MCF 10A (cell line): ENCODE measurements at regions not wholly inside any gene's neighbourhood (a gene's known extent, or its start where the extent isn't known, plus 50 kb on each side); places are given as distances from the start of the nearest gene placed in this dataset.

Experiments
- BruUV-seq: library from RNA; stranded (reverse); fragments of 400-500 nt; replicated peaks from 2 replicates; lab custom pipeline; 2021; lab: Mats Ljungman, UMichigan
- CTCF ChIA-PET: fragments of 300-600 bp; sonication (Branson Sonifier 250); formaldehyde crosslinking; extraction: SDS; loops from one replicate; lab custom pipeline; 2021; ENCODE audit warnings: antibody characterized with exemption, inconsistent platforms; lab: Yijun Ruan, JAX
- POLR2A ChIA-PET: fragments of 300-600, 350-650 bp; sonication (Branson Sonifier 250); formaldehyde crosslinking; extraction: SDS; loops from one replicate; lab custom pipeline; 2020; ENCODE audit warnings: antibody characterized with exemption, inconsistent platforms; lab: Yijun Ruan, JAX
- DNase-seq: peaks from one replicate; pipeline ENCODE4 v3.0.0-alpha.2; 2018; ENCODE audit not compliant: unreplicated experiment
- H3K27ac Mint-ChIP-seq: one replicate; pipeline ENCODE4 v1.8.0; 2022; ENCODE audit warnings: mild to moderate bottlenecking, low read depth, mixed read lengths; ENCODE audit not compliant: unreplicated experiment
- H3K27me3 Mint-ChIP-seq: one replicate; pipeline ENCODE4 v1.8.0; 2022; ENCODE audit warnings: mixed read lengths; ENCODE audit not compliant: insufficient read depth, unreplicated experiment
- H3K36me3 Mint-ChIP-seq: one replicate; pipeline ENCODE4 v1.8.0; 2022; ENCODE audit warnings: mild to moderate bottlenecking, moderate library complexity, mixed read lengths; ENCODE audit not compliant: insufficient read depth, unreplicated experiment
- H3K4me1 Mint-ChIP-seq: one replicate; pipeline ENCODE4 v1.8.0; 2022; ENCODE audit warnings: mixed read lengths; ENCODE audit not compliant: insufficient read depth, unreplicated experiment
- H3K4me3 Mint-ChIP-seq: one replicate; pipeline ENCODE4 v1.8.0; 2022; ENCODE audit warnings: mild to moderate bottlenecking, moderate library complexity, mixed read lengths; ENCODE audit not compliant: unreplicated experiment
- H3K9me3 Mint-ChIP-seq: one replicate; pipeline ENCODE4 v1.8.0; 2022; ENCODE audit warnings: mixed read lengths; ENCODE audit not compliant: unreplicated experiment
- CTCF ChIP-seq: fragments of 200-600 bp; IDR thresholded peaks from one replicate; pipeline ENCODE4 v1.8.0; 2022; ENCODE audit warnings: antibody characterized with exemption, mild to moderate bottlenecking; ENCODE audit not compliant: unreplicated experiment
- intact Hi-C: fragments of 100-400 bp; cut with micrococcal nuclease; formaldehyde crosslinking; loops from 2 replicates; pipeline ENCODE4 v1.14.1; 2022

GRCh38 chr4:12987284-12987683, 496.9 kb downstream of the RAB28 start:
- Mint-ChIP-seq H3K36me3 (no peaks in the 10 kb centered on the region), H3K27me3 (no peaks in the 10 kb centered on the region), H3K9me3 (no peaks in the 10 kb centered on the region), H3K27ac (no peak overlapping the region), H3K4me1 (no peaks in the 10 kb centered on the region), H3K4me3 (no peak overlapping the region)
- BruUV-seq = no TSS peak
- intact Hi-C loops = no loop called here
- ChIA-PET CTCF (no interaction called here), POLR2A (no interaction called here)
- no peak for TF ChIP-seq CTCF
- DNase-seq = no peak

GRCh38 chr4:12979797-12980196, 504.3 kb downstream of the RAB28 start:
- no peaks in the 10 kb centered on the region for H3K27me3 Mint-ChIP-seq
- H3K9me3 Mint-ChIP-seq = peaks cover 10% of the 10 kb centered on the region
- no peak overlapping the region for H3K27ac Mint-ChIP-seq
- ChIA-PET POLR2A (interaction anchor here (0.5 kb wide), 1 partner anchor 11 kb away, joined by 3 read pairs; no protein-coding TSS in a partner anchor), CTCF (interaction anchor here (0.7 kb wide), 1 partner anchor 17 kb away, joined by 3 read pairs; no protein-coding TSS in a partner anchor)
- DNase-seq = no peak
- intact Hi-C loops = no loop called here
- no peaks in the 10 kb centered on the region for H3K36me3 Mint-ChIP-seq
- TF ChIP-seq CTCF = no peak
- no TSS peak for BruUV-seq
- no peak overlapping the region for H3K4me3 Mint-ChIP-seq
- H3K4me1 Mint-ChIP-seq = no peaks in the 10 kb centered on the region

- no TSS peak for BruUV-seq
- Mint-ChIP-seq H3K4me1 (no peaks in the 10 kb centered on the region), H3K27ac (no peak overlapping the region), H3K27me3 (no peaks in the 10 kb centered on the region), H3K4me3 (no peak overlapping the region), H3K9me3 (peaks cover 10% of the 10 kb centered on the region), H3K36me3 (no peaks in the 10 kb centered on the region)
- ChIA-PET CTCF (interaction anchor here (0.6 kb wide), 1 partner anchor 112 kb away, joined by 3 read pairs; no protein-coding TSS in a partner anchor), POLR2A (no interaction called here)
- no peak for DNase-seq
- no peak for TF ChIP-seq CTCF
- intact Hi-C loops = no loop called here
Measured at GRCh38 chr4:12978310-12978709, 505.8 kb downstream of the RAB28 start.

GRCh38 chr4:12975511-12975910, 508.6 kb downstream of the RAB28 start:
- BruUV-seq = no TSS peak
- Mint-ChIP-seq H3K4me3 (no peak overlapping the region), H3K4me1 (no peaks in the 10 kb centered on the region), H3K27me3 (no peaks in the 10 kb centered on the region), H3K9me3 (peaks cover 10% of the 10 kb centered on the region), H3K36me3 (no peaks in the 10 kb centered on the region), H3K27ac (no peak overlapping the region)
- CTCF ChIA-PET = interaction anchor here (0.7 kb wide), 1 partner anchor 55 kb away, joined by 3 read pairs; no protein-coding TSS in a partner anchor
- intact Hi-C loops = no loop called here
- DNase-seq = no peak
- TF ChIP-seq CTCF = no peak
- POLR2A ChIA-PET = no interaction called here
